ENCODE measurements at regions not wholly inside any gene's neighbourhood (a gene's known extent, or its start where the extent isn't known, plus 50 kb on each side); places are given as distances from the start of the nearest gene placed in this dataset.
"Not testable (repeated sequence)": the region's sequence is repeated elsewhere in the genome, so short reads cannot be mapped to it uniquely, and the experiment has no call there.

GRCh38 chr2:208671886-208672680 is 265.5 kb downstream of the PTH2R start:
- H3K4me3 ChIP-seq (replicated peaks; ENCODE audit: low read depth, low read length), result no peak overlapping the region
- H3K36me3 ChIP-seq (ENCODE audit: control insufficient read depth, insufficient read depth, low read length), result no peaks in the 10 kb centered on the region
- no peak for DNase-seq (ENCODE audit: extremely low read depth, insufficient read length)
- no peaks in the 10 kb centered on the region for H3K27me3 ChIP-seq (replicated peaks; ENCODE audit: control insufficient read depth, insufficient read depth, low read length)
- TF ChIP-seq CTCF (IDR thresholded peaks at IDR 0.05; ENCODE audit: insufficient read depth, low read length, poor library complexity, severe bottlenecking), result no peak

GRCh38 chr2:208673631-208674030 is 267.0 kb downstream of the PTH2R start:
- Histone ChIP-seq H3K4me3 (replicated peaks; ENCODE audit: low read depth, low read length) (no peak overlapping the region), H3K36me3 (ENCODE audit: control insufficient read depth, insufficient read depth, low read length) (no peaks in the 10 kb centered on the region), H3K27me3 (replicated peaks; ENCODE audit: control insufficient read depth, insufficient read depth, low read length) (no peaks in the 10 kb centered on the region)
- no peak for TF ChIP-seq CTCF (IDR thresholded peaks at IDR 0.05; ENCODE audit: insufficient read depth, low read length, poor library complexity, severe bottlenecking)
- no peak for DNase-seq (ENCODE audit: extremely low read depth, insufficient read length)

GRCh38 chr2:208674919-208675318 is 268.3 kb downstream of the PTH2R start:
- no peak overlapping the region for H3K4me3 ChIP-seq (replicated peaks; ENCODE audit: low read depth, low read length)
- no peaks in the 10 kb centered on the region for H3K36me3 ChIP-seq (ENCODE audit: control insufficient read depth, insufficient read depth, low read length)
- no peak for TF ChIP-seq CTCF (IDR thresholded peaks at IDR 0.05; ENCODE audit: insufficient read depth, low read length, poor library complexity, severe bottlenecking)
- no peak for DNase-seq (ENCODE audit: extremely low read depth, insufficient read length)
- H3K27me3 ChIP-seq (replicated peaks; ENCODE audit: control insufficient read depth, insufficient read depth, low read length), result no peaks in the 10 kb centered on the region

- not testable (repeated sequence) for H3K4me3 ChIP-seq (replicated peaks; ENCODE audit: low read depth, low read length); DNase-seq (ENCODE audit: extremely low read depth, insufficient read length); H3K36me3 ChIP-seq (ENCODE audit: control insufficient read depth, insufficient read depth, low read length); H3K27me3 ChIP-seq (replicated peaks; ENCODE audit: control insufficient read depth, insufficient read depth, low read length)
Observed at GRCh38 chr2:208685929-208686328, 279.3 kb downstream of the PTH2R start.

GRCh38 chr2:208686665-208687064 is 280.1 kb downstream of the PTH2R start:
- Histone ChIP-seq H3K27me3 (replicated peaks; ENCODE audit: control insufficient read depth, insufficient read depth, low read length) (no peaks in the 10 kb centered on the region), H3K4me3 (replicated peaks; ENCODE audit: low read depth, low read length) (no peak overlapping the region), H3K36me3 (ENCODE audit: control insufficient read depth, insufficient read depth, low read length) (no peaks in the 10 kb centered on the region)
- TF ChIP-seq CTCF (IDR thresholded peaks at IDR 0.05; ENCODE audit: insufficient read depth, low read length, poor library complexity, severe bottlenecking), result no peak
- no peak for DNase-seq (ENCODE audit: extremely low read depth, insufficient read length)

- H3K4me3 ChIP-seq (replicated peaks; ENCODE audit: low read depth, low read length); H3K36me3 ChIP-seq (ENCODE audit: control insufficient read depth, insufficient read depth, low read length); DNase-seq (ENCODE audit: extremely low read depth, insufficient read length); H3K27me3 ChIP-seq (replicated peaks; ENCODE audit: control insufficient read depth, insufficient read depth, low read length): not testable (repeated sequence)
Observed at GRCh38 chr2:208687720-208688119, 281.1 kb downstream of the PTH2R start.

GRCh38 chr2:208698114-208698513 is 291.5 kb downstream of the PTH2R start:
- Histone ChIP-seq H3K27me3 (replicated peaks; ENCODE audit: control insufficient read depth, insufficient read depth, low read length) (no peaks in the 10 kb centered on the region), H3K36me3 (ENCODE audit: control insufficient read depth, insufficient read depth, low read length) (no peaks in the 10 kb centered on the region), H3K4me3 (replicated peaks; ENCODE audit: low read depth, low read length) (no peak overlapping the region)
- no peak for TF ChIP-seq CTCF (IDR thresholded peaks at IDR 0.05; ENCODE audit: insufficient read depth, low read length, poor library complexity, severe bottlenecking)
- DNase-seq (ENCODE audit: extremely low read depth, insufficient read length), result no peak
